ENCODE measurements at regions not wholly inside any gene's neighbourhood (a gene's known extent, or its start where the extent isn't known, plus 50 kb on each side); places are given as distances from the start of the nearest gene placed in this dataset.

DNA sequence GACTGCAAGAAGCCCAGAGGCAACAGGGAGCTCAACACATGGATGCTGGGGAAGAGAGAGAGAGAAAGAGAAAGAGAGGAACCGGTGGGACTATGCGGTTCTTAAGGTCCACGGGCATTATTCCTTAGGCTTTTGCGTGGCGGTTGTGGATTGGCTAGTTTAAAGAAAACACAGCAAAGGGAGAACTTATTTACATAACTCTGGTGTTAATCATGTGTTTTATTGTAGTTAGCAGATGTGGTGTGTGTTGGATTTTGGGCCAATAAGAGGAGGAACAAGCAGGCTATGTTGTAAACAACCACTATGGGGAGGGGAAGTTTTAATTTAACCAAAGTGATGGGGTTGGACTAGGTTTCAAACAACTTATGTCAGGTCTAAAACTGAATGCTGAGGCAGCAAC lies 275.3 kb upstream of the KLF12 start:
- no peaks in the 10 kb centered on the region for H3K27me3 ChIP-seq
- TF ChIP-seq POLR2AphosphoS5 (IDR thresholded peaks at IDR 0.05; ENCODE audit: insufficient read depth in 1 of 2, low read depth in 1 of 2) (no peak), POLR2A (IDR thresholded peaks at IDR 0.05) (no peak)
- TF ChIP-seq, protein P1, sequence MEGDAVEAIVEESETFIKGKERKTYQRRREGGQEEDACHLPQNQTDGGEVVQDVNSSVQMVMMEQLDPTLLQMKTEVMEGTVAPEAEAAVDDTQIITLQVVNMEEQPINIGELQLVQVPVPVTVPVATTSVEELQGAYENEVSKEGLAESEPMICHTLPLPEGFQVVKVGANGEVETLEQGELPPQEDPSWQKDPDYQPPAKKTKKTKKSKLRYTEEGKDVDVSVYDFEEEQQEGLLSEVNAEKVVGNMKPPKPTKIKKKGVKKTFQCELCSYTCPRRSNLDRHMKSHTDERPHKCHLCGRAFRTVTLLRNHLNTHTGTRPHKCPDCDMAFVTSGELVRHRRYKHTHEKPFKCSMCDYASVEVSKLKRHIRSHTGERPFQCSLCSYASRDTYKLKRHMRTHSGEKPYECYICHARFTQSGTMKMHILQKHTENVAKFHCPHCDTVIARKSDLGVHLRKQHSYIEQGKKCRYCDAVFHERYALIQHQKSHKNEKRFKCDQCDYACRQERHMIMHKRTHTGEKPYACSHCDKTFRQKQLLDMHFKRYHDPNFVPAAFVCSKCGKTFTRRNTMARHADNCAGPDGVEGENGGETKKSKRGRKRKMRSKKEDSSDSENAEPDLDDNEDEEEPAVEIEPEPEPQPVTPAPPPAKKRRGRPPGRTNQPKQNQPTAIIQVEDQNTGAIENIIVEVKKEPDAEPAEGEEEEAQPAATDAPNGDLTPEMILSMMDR (IDR thresholded peaks at IDR 0.05) = no peak
- intact Hi-C loops (cut with DNase I) = no loop called here

DNA sequence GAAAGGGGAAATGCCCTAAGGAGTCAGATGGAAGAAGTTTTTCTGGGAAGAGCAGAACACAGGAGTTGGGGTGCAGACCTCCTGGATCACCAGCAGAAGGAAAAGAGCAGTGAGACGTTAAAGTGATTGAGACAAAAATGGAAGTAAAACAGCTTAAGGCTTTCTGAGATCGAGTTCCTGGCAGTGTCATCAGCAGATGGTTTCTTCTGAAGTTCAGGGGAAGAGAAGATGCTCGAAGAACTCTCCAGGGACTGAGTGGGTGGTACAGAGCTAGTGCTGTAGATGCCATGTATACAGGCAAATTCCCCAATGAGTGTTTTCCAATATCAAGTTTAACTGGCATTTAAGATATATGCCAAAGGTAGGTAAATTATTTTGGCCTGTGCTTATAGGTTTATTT lies 272.2 kb upstream of the KLF12 start:
- H3K27me3 ChIP-seq = no peaks in the 10 kb centered on the region
- intact Hi-C loops (cut with DNase I) = no loop called here
- TF ChIP-seq POLR2AphosphoS5 (IDR thresholded peaks at IDR 0.05; ENCODE audit: insufficient read depth in 1 of 2, low read depth in 1 of 2) (no peak), POLR2A (IDR thresholded peaks at IDR 0.05) (no peak)
- TF ChIP-seq, protein P1 (IDR thresholded peaks at IDR 0.05) = no peak
- H3K9me3 ChIP-seq = no peaks in the 10 kb centered on the region
- no peak overlapping the region for H3K4me3 ChIP-seq
- H3K4me1 ChIP-seq = no peaks in the 10 kb centered on the region
- H3K27ac ChIP-seq = no peak overlapping the region
- H3K36me3 ChIP-seq = no peaks in the 10 kb centered on the region
- no peak for DNase-seq (ENCODE audit: extremely low spot score in 2 of 2)

More for the DNA sequence above, 275.3 kb upstream of the KLF12 start:
- Histone ChIP-seq H3K4me1 (no peaks in the 10 kb centered on the region), H3K9me3 (no peaks in the 10 kb centered on the region), H3K36me3 (no peaks in the 10 kb centered on the region), H3K4me3 (no peak overlapping the region), H3K27ac (no peak overlapping the region)
- no peak for DNase-seq (ENCODE audit: extremely low spot score in 2 of 2)

DNA sequence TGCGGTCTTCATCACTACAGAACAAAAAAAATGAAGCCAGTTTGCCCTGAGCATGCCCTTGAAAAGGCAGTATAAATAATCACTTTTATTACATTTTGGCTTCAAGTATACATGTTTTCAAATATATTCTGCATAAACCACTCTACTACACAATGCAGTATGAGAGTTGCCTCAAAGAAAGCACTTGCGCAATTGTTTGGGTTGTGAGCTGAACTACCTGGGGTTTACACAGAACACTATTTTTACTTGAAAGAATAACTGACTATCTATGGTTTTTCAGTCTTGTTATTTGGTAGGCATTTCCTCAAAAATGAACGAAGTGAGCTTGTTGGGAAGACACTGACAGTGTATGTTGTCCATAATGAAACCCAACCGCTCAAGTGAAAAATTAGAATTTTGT lies 264.4 kb upstream of the KLF12 start:
- intact Hi-C loops (cut with DNase I) = no loop called here
- Histone ChIP-seq H3K36me3 (no peaks in the 10 kb centered on the region), H3K4me3 (no peak overlapping the region), H3K9me3 (no peaks in the 10 kb centered on the region), H3K27ac (no peak overlapping the region), H3K27me3 (no peaks in the 10 kb centered on the region), H3K4me1 (no peaks in the 10 kb centered on the region)
- no peak for TF ChIP-seq POLR2AphosphoS5 (IDR thresholded peaks at IDR 0.05; ENCODE audit: insufficient read depth in 1 of 2, low read depth in 1 of 2)
- no peak for TF ChIP-seq POLR2A (IDR thresholded peaks at IDR 0.05)
- TF ChIP-seq, protein P1 (IDR thresholded peaks at IDR 0.05) = no peak
- no peak for DNase-seq (ENCODE audit: extremely low spot score in 2 of 2)

DNA sequence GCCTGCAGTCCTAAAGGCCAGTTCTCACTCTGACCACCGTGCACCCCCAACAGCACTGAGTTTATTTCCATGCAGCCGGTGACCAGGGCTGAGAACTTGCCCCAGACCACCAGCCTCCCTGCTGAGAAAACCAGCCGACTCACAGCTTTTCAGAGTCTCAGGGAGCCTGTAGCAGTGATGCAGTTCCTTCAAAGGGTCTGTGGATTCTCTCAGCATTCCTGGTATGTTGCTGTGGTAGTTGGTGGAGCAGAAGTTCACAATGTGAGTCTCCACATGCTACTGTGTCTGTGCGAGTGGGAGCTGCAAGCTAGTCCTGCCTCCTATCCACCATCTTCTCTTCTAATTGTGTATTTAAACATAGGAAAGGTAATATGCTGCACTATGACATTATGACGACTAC lies 254.9 kb upstream of the KLF12 start:
- TF ChIP-seq, protein P1 (IDR thresholded peaks at IDR 0.05) = no peak
- TF ChIP-seq POLR2AphosphoS5 (IDR thresholded peaks at IDR 0.05; ENCODE audit: insufficient read depth in 1 of 2, low read depth in 1 of 2) (no peak), POLR2A (IDR thresholded peaks at IDR 0.05) (no peak)
- Histone ChIP-seq H3K4me3 (no peak overlapping the region), H3K36me3 (no peaks in the 10 kb centered on the region), H3K9me3 (no peaks in the 10 kb centered on the region), H3K27ac (no peak overlapping the region), H3K27me3 (no peaks in the 10 kb centered on the region), H3K4me1 (no peaks in the 10 kb centered on the region)
- intact Hi-C loops (cut with DNase I) = no loop called here
- no peak for DNase-seq (ENCODE audit: extremely low spot score in 2 of 2)

DNA sequence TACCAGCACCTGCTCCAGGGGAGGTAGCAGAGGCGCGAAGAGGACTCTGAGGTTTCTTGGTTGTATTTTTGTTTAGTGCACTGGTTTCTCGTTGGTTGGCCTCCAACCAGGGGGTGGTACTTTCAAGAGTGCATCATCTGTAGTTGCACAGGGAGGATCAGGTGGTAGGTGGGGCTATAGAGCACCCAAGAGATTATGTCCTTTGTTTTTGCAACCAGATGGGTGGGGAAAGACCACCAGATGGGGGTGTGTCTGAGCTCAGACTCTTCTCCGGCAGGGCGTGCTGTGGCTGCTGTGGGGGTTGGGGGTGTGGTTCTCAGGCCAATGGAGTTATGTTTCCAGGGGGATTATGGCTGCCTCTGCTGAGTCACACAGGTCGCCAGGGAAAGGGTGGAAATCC lies 254.4 kb upstream of the KLF12 start:
- Histone ChIP-seq H3K4me1 (no peaks in the 10 kb centered on the region), H3K9me3 (no peaks in the 10 kb centered on the region), H3K36me3 (no peaks in the 10 kb centered on the region), H3K27ac (no peak overlapping the region), H3K4me3 (no peak overlapping the region), H3K27me3 (no peaks in the 10 kb centered on the region)
- intact Hi-C loops (cut with DNase I) = no loop called here
- TF ChIP-seq, protein P1 (IDR thresholded peaks at IDR 0.05) = no peak
- TF ChIP-seq POLR2A (IDR thresholded peaks at IDR 0.05) (no peak), POLR2AphosphoS5 (IDR thresholded peaks at IDR 0.05; ENCODE audit: insufficient read depth in 1 of 2, low read depth in 1 of 2) (no peak)
- DNase-seq (ENCODE audit: extremely low spot score in 2 of 2) = no peak
